HCT116 (cell line): ENCODE measurements at regions not wholly inside any gene's neighbourhood (a gene's known extent, or its start where the extent isn't known, plus 50 kb on each side); places are given as distances from the start of the nearest gene placed in this dataset.
"Not testable (repeated sequence)": the region's sequence is repeated elsewhere in the genome, so short reads cannot be mapped to it uniquely, and the experiment has no call there.

Experiments used
- ATAC-seq: fragments of 200-7000 bp; cut with Tn5 transposase; 2 replicates; pipeline ENCODE4 v1.9.1; 2020; ENCODE audit warnings: mild to moderate bottlenecking, moderate library complexity
- BruUV-seq: library from RNA; stranded (reverse); fragments of 400-500 nt; replicated peaks from 2 replicates; lab custom pipeline; 2021; lab: Mats Ljungman, UMichigan
- CTCF ChIA-PET: fragments of 300-600 bp; sonication (Branson Sonifier 250); formaldehyde crosslinking; loops from one replicate; lab custom pipeline; 2021; ENCODE audit warnings: antibody characterized with exemption; lab: Charles Lee
- POLR2A ChIA-PET: fragments of 300-600, 350-600 bp; sonication (Branson Sonifier 250); formaldehyde crosslinking; loops from one replicate; lab custom pipeline; 2021; ENCODE audit warnings: antibody characterized with exemption; lab: Charles Lee
- RAD21 ChIA-PET, 2 experiments: fragments of 300-600 bp; sonication (Branson Sonifier 250); formaldehyde crosslinking; loops; one replicate each; lab custom pipeline; 2023; ENCODE audit warnings: low total read pairs in 2 of 2; ENCODE audit not compliant: uncharacterized antibody in 2 of 2, unreplicated experiment in 2 of 2, low non-redundant PET in 1 of 2; lab: Charles Lee
- DNase-seq: peaks from one replicate; pipeline ENCODE4 v3.0.0-alpha.2; 2010; ENCODE audit warnings: low read depth, low spot score
- H2AFZ ChIP-seq: fragments of 200-600 bp; shearing (Covaris generic), sonication (generic); 2 replicates; pipeline ENCODE4 v1.6.1; 2017; ENCODE audit warnings: low read depth, mixed run types, mixed read lengths, antibody characterized with exemption, low read length; ENCODE audit not compliant: poor library complexity, severe bottlenecking
- H3K27ac ChIP-seq: 2 replicates; pipeline ENCODE4 v1.5.1; 2012; ENCODE audit warnings: low read depth, low read length
- H3K27me3 ChIP-seq: fragments of 200-600 bp; sonication (generic); 2 replicates; pipeline ENCODE4 v1.6.1; 2016; ENCODE audit warnings: mixed run types, low read length, mixed read lengths; ENCODE audit not compliant: insufficient read depth
- H3K36me3 ChIP-seq, 2 experiments: fragments of 200-500 bp in 1 of 2; fragments of 200-600 bp in 1 of 2; sonication (Bioruptor generic) in 1 of 2; sonication (generic) in 1 of 2; 2 replicates each; pipeline versions ENCODE4 v1.5.1 to v1.6.1; 2014 to 2016; ENCODE audit warnings: low read length in 2 of 2, inconsistent platforms in 1 of 2, mixed read lengths in 1 of 2, mixed run types in 1 of 2; ENCODE audit not compliant: insufficient read depth in 2 of 2, control insufficient read depth in 1 of 2
- H3K4me1 ChIP-seq, 2 experiments: fragments of 200-600 bp in 1 of 2; sonication (generic) in 1 of 2; 2 replicates each; pipeline versions ENCODE4 v1.5.1 to v1.6.1; 2012 to 2017; ENCODE audit warnings: low read length in 2 of 2, inconsistent platforms in 1 of 2, mild to moderate bottlenecking in 1 of 2, mixed read lengths in 1 of 2, mixed run types in 1 of 2, moderate library complexity in 1 of 2; ENCODE audit not compliant: insufficient read depth in 2 of 2, control insufficient read depth in 1 of 2
- H3K4me2 ChIP-seq: fragments of 200-600 bp; sonication (generic); 2 replicates; pipeline ENCODE4 v1.6.1; 2017; ENCODE audit warnings: mixed run types, low read length, mixed read lengths
- H3K4me3 ChIP-seq, 2 experiments: fragments of 200-600 bp in 1 of 2; sonication (generic) in 1 of 2; replicated peaks in 1 of 2; 2 replicates each; pipeline ENCODE4 v1.5.1; 2011 to 2016; ENCODE audit warnings: low read length in 2 of 2, control low read depth in 1 of 2, low read depth in 1 of 2, mild to moderate bottlenecking in 1 of 2, mixed read lengths in 1 of 2, mixed run types in 1 of 2
- H3K79me2 ChIP-seq: fragments of 200-600 bp; sonication (generic); 2 replicates; pipeline ENCODE4 v1.6.1; 2017; ENCODE audit warnings: mild to moderate bottlenecking, mixed run types, low read length, moderate library complexity, mixed read lengths; ENCODE audit not compliant: insufficient read depth
- H3K9ac ChIP-seq: fragments of 200-600 bp; sonication (generic); 2 replicates; pipeline ENCODE4 v1.6.1; 2016; ENCODE audit warnings: low read length, mixed read lengths
- H3K9me2 ChIP-seq: fragments of 200-600 bp; sonication (generic), shearing (Covaris generic); 2 replicates; pipeline ENCODE4 v1.6.1; 2017; ENCODE audit warnings: mixed run types, mild to moderate bottlenecking, moderate library complexity; ENCODE audit not compliant: insufficient read depth
- H3K9me3 ChIP-seq, 2 experiments: fragments of 200-500 bp in 1 of 2; fragments of 200-600 bp in 1 of 2; sonication (Bioruptor generic) in 1 of 2; sonication (generic) in 1 of 2; 2 replicates each; pipeline ENCODE4 v1.6.1; 2014 to 2017; ENCODE audit warnings: low read length in 2 of 2, mixed read lengths in 2 of 2, inconsistent platforms in 1 of 2, low read depth in 1 of 2, mild to moderate bottlenecking in 1 of 2, mixed run types in 1 of 2, moderate library complexity in 1 of 2; ENCODE audit not compliant: control insufficient read depth in 1 of 2, insufficient read depth in 1 of 2
- H4K20me1 ChIP-seq: fragments of 200-600 bp; sonication (generic), shearing (Covaris generic); 2 replicates; pipeline ENCODE4 v1.6.1; 2017; ENCODE audit warnings: mixed run types, mild to moderate bottlenecking, moderate library complexity; ENCODE audit not compliant: insufficient read depth
- ELF1 ChIP-seq: IDR thresholded peaks from 2 replicates; pipeline ENCODE4 v1.6.1; 2012; ENCODE audit warnings: low read depth, borderline replicate concordance
- POLR2AphosphoS5 ChIP-seq: IDR thresholded peaks from 2 replicates; pipeline ENCODE4 v1.6.1; 2011; ENCODE audit warnings: mild to moderate bottlenecking, low read depth, low read length, moderate library complexity
- SP1 ChIP-seq: IDR thresholded peaks from 2 replicates; pipeline ENCODE4 v1.6.1; 2012; ENCODE audit warnings: low read depth
- SRF ChIP-seq: IDR thresholded peaks from 2 replicates; pipeline ENCODE4 v1.6.1; 2012; ENCODE audit warnings: low read depth
- YY1 ChIP-seq: IDR thresholded peaks from 2 replicates; pipeline ENCODE4 v1.6.1; 2011; ENCODE audit warnings: low read length, low read depth, moderate library complexity, mild to moderate bottlenecking; ENCODE audit not compliant: insufficient replicate concordance; ENCODE audit errors: extremely low read depth
- ZNF274 ChIP-seq: fragments of 200-500 bp; sonication (Bioruptor generic); IDR thresholded peaks from 2 replicates; pipeline ENCODE4 v1.6.1; 2014; ENCODE audit warnings: mild to moderate bottlenecking, low read depth, low read length, inconsistent platforms
- intact Hi-C: fragments of 100-400 bp; cut with micrococcal nuclease; formaldehyde crosslinking; loops from 2 replicates; pipeline ENCODE4 v1.10.0; 2022

- H3K4me1 ChIP-seq: no peaks in the 10 kb centered on the region
- peaks cover 11 to 21% of the 10 kb centered on the region in 2 experiments; a peak in 3 of 4 replicates for H3K9me3 ChIP-seq
- no peak overlapping the region for H2AFZ ChIP-seq
- no peaks in the 10 kb centered on the region for H4K20me1 ChIP-seq
- intact Hi-C loops: no loop called here
- no peaks in the 10 kb centered on the region for H3K9me2 ChIP-seq
- H3K9ac ChIP-seq: no peak overlapping the region
- POLR2A ChIA-PET: no interaction called here
- ATAC-seq (no peak), DNase-seq (no peak)
- H3K27me3 ChIP-seq: no peaks in the 10 kb centered on the region
- H3K4me3 ChIP-seq: no peak overlapping the region
- H3K79me2 ChIP-seq: no peaks in the 10 kb centered on the region
- no peak overlapping the region for H3K4me2 ChIP-seq
- H3K27ac ChIP-seq: no peak overlapping the region
- BruUV-seq: no TSS peak
- no peaks in the 10 kb centered on the region for H3K36me3 ChIP-seq
- CTCF ChIA-PET: no interaction called here
- TF ChIP-seq POLR2AphosphoS5: no peak
- no peak for TF ChIP-seq ZNF274
- TF ChIP-seq, all 23 proteins: peak for 0
- RAD21 ChIA-PET: no interaction called here
Measured at GRCh38 chr13:58712191-58712590, 1080.6 kb downstream of the PCDH17 start.

- H3K36me3 ChIP-seq, H4K20me1 ChIP-seq, RAD21 ChIA-PET, H3K27me3 ChIP-seq, POLR2A ChIA-PET, H3K27ac ChIP-seq, H3K9me2 ChIP-seq, H3K9ac ChIP-seq, DNase-seq, H3K4me2 ChIP-seq, H2AFZ ChIP-seq, ATAC-seq, intact Hi-C loops, H3K79me2 ChIP-seq, H3K4me3 ChIP-seq, CTCF ChIA-PET, BruUV-seq, H3K4me1 ChIP-seq: not testable (repeated sequence)
- H3K9me3 ChIP-seq: peaks cover 11 to 18% of the 10 kb centered on the region in 2 experiments; a peak in 3 of 4 replicates
Measured at GRCh38 chr13:58714016-58714415, 1082.5 kb downstream of the PCDH17 start.

GRCh38 chr13:58721273-58721672 lies 1089.7 kb downstream of the PCDH17 start:
- BruUV-seq: no TSS peak
- Histone ChIP-seq H3K9ac (no peak overlapping the region), H2AFZ (no peak overlapping the region), H3K36me3 (no peaks in the 10 kb centered on the region), H3K4me1 (no peaks in the 10 kb centered on the region), H3K9me2 (no peaks in the 10 kb centered on the region), H3K9me3 (peaks cover under 1 to 5% of the 10 kb centered on the region in 2 experiments; a peak in 2 of 4 replicates), H3K4me3 (no peak overlapping the region), H3K79me2 (no peaks in the 10 kb centered on the region), H4K20me1 (no peaks in the 10 kb centered on the region), H3K27ac (no peak overlapping the region), H3K4me2 (no peak overlapping the region), H3K27me3 (no peaks in the 10 kb centered on the region)
- ATAC-seq (no peak), DNase-seq (no peak)
- TF ChIP-seq YY1: no peak
- no peak for TF ChIP-seq SP1
- TF ChIP-seq SRF: no peak
- no peak for TF ChIP-seq ELF1
- ChIA-PET RAD21 (no interaction called here), CTCF (no interaction called here), POLR2A (no interaction called here)
- intact Hi-C loops: no loop called here
